Daoy (cell line): ENCODE measurements at regions not wholly inside any gene's neighbourhood (a gene's known extent, or its start where the extent isn't known, plus 50 kb on each side); places are given as distances from the start of the nearest gene placed in this dataset.

Experiments used
- DNase-seq: peaks from one replicate; pipeline ENCODE4 v3.0.0-alpha.2; 2015; ENCODE audit warnings: low read depth

DNA sequence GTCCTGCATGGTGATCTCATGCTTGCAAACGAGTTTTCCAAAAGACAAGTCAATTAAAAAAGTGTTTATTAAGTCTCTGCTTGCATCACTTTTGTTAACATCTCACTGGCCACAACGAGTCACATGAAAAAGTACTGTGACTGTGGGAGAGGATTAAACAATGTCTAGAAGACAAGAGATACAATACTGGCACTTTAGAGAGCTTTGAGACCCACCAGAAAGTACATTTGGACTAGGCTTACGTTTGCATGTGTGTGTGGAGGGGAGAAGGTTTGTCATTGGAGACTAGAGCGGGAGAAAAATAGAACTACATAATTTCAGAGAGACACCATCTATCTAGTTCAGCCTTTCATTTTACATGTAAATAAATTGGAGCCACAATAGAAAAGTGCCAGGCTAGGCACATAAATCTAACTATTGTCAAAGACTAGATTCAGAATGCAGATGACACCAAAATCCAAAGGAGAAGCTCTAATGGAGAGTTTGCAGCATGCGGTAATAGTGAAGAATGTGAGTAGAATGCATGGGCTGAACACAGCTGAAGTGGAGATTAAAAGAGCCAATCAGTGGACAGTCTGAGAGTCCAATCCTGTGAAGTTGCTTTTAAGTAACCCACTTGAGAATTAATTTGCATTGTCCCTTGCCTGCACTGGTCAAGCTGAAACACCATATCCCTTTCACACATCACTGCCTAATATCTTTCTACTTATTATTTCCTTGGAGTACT lies 977.4 kb upstream of the FAT3 start:
- DNase-seq = no peak

DNA sequence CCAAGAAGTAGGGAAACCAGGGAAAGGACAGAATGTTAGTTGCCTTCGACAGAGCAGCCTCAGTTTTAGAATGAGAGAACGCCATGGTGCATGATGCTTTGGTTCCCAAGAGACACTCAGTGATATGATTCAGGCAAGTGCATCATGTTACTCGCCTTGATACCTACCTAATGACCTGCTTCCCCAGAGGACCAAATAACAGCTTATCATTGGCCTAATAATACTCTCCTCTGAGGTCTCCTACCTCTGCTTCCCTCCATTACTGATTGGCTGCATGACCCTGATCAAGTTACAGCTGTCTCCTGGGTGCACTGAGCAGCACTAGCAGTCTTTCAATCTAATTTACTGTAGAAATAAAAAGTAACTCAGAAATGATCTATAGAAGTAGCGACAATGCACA lies 979.7 kb upstream of the FAT3 start:
- no peak for DNase-seq

DNA sequence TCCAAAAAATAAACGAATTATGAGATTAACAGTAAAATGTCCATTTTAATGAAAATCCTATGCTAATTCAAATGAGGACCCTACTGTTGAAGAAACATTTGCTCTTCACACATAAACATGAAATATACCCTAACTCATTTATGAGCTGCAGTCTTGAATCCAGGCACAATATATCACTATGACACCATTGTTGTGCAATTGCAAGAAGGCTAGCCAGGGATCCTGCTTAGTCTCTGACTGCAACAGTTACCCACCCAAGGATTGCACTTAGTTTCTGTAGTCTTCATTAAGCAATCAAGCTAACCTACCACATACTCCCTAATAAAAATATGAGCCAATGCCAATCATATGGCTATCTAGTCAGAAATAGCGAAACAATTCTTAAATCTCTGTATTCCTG lies 981.0 kb upstream of the FAT3 start:
- no peak for DNase-seq

DNA sequence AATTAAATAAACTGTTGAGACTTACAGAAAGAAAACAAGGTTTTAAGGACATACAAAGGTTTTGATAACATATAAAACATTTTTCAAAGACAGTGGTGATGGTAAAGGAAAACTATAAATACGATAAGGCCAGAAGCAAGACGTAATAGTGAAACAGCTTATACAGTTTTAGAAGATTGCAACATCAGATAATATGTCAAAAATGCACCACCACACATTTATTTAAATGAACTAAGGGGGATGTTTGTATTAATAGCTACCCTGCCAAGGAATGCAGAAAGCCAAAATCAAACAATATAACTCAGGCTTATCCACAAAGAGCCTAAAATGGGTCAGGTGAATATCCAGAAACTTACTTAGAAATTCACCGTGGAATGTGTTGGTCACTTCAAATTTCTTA lies 981.6 kb upstream of the FAT3 start:
- DNase-seq = no peak

DNA sequence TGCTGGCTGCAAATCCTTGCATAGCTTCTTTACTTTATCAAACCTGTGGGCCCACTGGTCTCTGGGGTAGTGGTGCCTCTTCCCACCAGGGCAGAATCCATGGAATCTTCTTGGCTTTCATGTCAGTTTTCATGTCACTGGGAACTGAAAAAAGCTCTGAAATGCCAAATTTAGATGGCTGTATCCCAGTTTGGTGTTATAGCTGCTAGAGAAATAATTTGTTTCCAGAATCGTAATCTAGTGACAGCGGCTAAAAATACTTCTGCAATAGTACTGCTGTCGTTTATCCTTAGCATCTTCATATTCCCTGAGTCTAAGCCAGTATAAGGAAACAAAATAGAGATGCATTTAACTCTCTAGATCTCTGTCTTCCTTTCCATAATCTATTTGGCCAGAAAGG lies 983.4 kb upstream of the FAT3 start:
- DNase-seq = no peak

DNA sequence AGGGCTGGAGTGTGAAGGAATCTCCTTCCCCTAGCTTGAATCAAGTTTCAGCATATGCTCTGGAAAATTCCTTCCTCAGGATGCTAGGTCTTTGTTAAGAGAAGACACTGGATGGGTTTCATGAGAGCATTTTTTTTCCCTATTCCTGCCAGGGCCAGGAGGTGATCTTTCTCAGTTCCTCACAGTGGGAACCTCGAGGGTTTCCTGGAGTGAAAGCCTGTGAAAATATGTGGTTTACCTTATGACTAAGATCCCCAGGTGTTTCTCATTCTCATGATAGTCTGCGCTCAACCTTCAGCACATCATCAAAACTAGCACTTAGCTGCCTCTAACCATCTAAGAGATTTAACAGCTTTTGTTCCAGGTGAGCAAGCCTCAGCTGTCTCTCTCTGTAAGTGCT lies 985.3 kb upstream of the FAT3 start:
- DNase-seq = no peak

DNA sequence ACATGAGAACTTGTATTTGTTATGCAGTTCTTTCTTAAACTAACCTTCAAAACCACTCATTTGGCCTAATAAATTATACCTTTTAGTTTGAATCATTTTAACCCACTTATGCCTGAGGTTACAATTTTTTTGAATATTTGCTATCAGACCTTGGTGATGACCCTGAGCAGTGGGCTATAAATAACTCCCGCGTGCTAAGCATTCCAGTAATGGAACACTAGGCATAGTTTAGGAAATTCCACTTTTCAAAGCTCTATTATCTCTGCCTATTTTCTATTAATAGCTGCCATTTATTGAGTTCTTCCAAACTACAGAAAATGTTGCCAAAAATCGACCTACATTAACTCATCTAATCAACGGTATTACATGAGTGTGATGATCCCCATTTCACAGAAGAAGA lies 993.4 kb upstream of the FAT3 start:
- no peak for DNase-seq

DNA sequence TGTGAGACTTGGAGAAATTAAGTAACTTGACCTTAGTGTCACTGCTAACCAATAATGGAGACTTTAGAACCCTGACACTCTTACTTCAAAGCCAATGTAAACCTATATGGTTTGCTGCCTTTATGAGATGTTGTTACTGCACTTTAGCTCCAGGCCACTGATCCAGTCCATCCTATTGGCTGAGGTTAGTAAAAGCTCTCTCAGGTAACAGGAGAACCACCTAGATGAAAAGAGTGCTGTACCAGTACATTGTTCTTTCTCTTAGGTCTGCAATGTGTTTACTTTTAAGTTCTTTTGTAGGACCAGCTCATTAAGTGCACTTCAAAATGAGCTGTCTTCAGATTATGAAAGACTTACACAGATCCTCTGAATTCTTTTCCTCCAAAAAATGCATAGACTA lies 994.0 kb upstream of the FAT3 start:
- DNase-seq = no peak

DNA sequence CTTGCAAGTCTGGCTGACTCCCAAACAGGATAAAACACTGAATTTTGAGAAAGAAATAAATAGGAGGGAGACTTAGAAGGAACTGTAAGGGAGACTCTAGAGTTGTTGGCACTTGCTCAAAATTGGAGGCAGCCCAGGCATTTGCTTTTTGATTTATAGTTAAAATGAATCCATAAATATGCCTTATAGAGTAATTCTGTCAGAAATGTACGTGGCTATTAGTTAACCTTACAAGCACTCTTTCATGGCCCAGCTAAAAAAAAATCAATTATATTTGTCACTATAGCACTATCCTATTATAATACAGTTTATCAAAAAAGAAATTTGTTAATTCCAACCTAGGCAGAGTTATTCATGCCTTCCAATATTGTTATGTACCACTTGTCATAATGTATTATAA lies 1000.0 kb upstream of the CHORDC1 start:
- DNase-seq = no peak

DNA sequence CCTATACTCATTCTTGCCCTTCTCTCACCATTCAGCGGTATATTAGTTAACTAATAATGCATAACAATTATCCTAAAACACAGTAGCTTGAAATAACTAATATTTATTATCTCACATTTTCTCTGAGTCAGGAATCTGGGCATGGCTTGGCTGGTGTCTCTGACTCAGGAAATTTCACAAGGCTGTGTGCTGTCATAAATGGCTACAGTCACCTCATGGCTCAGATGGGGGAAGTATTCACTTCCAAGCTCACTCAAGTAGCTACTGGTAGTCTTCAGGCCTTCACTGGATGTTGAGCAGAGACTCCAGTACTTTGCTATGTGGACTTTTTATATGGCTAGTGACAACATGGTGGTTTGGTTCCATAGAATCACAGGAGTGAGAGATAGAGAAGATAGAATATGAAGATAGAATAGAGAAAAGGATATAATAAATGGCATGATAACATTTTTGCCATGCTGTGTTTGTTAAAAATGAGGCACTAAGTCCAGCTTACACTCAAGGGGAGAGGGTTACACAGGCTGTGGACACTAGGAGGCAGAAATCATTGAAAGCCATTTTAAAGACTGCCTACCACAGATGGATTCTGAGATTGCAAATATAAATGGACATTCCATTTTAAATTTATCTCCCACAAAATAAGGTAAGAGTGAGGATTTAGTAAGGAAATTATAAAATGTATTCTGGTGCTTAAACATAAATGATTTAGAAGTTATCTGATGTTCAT lies 997.8 kb upstream of the CHORDC1 start:
- no peak for DNase-seq

DNA sequence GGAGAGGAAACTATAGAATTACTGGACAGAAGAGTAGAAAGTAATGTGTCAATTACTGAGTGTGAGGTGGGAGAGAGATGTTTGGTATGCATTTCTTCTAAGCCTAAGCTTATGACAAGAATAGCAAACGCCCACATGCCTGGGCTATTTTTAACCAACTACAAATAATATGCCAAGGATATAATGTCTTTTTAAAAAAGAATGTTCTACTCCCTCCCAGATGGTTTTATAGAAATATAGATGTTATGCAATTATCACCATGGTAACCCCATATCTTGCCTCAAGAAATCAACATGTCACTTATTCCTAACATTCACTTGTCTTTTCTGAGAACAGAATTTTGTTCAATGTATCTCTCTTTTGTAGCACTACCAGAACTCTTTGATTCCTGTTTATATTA lies 996.7 kb upstream of the CHORDC1 start:
- DNase-seq = no peak

DNA sequence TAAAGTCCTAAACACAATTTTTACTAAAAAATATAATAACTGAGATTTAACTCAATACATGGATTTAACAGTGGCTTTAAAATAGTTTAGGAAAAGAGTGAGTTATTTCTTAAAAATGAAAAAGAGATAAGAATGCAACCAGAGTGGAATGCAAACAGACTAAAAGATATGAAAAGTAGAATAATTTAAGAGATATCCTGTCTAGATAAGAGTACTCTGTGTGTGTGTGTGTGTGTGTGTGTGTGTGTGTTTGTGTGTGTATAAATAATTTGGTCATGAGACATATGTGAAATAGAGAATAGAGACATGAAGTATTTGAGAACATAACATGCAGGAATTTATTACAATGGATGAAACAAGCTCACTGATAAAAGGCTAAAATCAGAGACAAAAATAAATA lies 986.9 kb upstream of the CHORDC1 start:
- DNase-seq = no peak

DNA sequence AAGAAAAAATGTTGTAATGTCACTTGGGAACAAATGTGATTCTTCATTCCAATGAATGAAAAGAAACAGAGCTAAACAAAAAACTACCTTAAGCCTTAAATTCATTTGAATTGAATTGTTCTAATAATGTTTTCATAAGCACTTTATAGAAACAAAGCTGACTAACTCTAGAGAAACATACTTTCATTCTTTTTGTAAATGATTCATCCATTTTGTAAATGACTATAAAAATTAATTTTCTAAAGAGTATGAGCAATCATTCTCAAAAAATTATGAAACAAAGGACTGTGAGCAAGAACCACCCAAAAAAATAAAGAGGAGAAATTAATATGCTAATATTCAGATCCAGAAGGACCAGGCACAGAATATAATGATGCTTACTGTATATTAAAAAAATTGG lies 986.5 kb upstream of the CHORDC1 start:
- no peak for DNase-seq

DNA sequence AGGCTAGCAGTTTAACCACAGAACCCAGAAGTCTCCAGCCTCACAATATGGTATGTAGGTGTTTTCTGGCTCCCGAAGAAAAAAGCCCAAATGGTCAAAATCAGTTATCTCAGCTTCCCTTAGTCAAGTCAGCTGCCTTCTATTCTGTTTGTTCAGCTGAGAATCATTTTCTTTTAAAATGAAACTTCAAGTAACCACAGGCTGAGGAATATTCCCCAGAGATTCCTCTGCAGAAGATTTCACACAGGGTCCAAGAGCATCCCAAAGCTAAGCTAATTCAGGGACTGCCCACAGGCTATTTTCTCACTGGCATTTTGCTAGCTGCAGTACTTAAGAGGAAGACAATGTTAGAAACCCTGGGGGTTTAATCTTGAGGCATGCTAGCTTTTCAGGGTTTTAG lies 977.0 kb upstream of the CHORDC1 start:
- no peak for DNase-seq

DNA sequence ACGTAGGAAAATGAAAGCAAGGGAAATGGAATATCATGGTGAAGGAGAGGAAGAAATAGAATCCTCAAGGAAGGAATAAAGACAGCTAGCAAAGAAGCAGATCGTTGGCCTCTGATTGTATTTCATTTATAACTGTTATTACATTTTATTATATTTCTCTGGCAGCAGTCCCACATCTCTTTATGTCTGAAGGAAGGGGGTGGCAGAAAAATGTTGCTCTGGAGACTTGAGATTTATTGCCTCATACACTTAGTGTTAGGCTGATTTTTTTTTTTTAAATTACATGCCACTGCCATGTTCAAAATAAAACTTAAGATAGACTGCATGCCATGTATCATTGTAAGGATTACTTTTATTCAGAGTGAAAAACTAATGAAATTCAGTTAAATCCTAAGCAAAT lies 971.7 kb upstream of the CHORDC1 start:
- DNase-seq = no peak

DNA sequence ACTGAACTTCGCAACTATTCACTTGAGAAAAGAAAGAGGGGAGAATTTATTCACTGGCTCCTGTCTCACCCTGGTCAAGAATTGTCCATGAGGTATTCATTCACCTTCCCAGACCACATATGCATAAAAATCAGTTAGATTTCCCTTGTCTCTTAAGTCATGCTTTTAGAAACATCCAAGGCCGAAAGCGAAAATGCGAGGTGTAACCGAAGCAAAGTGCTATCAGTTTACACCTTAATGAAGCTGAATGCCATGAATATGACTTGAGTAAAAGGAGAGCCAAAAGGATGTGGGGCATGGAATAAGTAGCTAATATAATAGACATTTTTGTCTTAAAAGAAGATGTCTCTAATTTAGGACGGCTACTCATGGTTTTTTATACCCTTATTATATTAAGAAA lies 965.6 kb upstream of the CHORDC1 start:
- DNase-seq = no peak

DNA sequence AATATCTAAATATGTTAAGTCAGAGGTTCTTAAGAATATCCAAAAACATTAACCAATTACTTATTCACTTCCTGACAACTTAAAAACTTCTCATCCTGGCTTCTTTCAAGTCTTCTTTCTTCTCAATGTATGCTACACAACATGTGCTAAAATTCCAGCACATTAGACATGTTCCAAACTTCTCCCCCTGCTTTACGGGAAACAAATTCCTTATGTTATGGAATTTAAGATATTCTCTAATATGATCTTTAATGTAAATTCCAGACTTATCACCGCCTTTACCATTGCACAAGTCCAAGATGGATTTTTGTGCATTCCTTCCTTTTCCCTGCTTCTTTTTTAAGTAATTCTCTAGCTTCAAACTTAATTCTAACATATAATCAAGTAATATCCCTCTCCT lies 964.5 kb upstream of the CHORDC1 start:
- DNase-seq = no peak

DNA sequence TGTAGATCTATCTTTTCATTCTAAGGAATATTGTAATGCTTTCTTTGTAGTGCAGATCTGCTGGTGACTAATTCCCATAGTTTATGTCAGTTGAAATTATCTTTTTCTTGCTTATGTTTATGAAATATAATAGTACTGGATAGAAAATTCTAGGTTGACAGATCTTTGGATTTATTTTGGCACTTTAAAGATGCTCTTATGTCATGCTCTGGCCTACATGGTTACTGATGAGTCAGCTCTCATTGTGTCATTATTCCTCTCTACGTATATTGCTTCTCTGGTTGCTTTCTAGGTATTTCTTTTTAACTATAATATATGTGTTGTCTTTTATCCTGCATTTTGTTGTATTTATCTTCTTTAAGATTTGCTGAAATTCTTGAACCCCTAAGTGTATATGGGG lies 955.5 kb upstream of the CHORDC1 start:
- DNase-seq = no peak

DNA sequence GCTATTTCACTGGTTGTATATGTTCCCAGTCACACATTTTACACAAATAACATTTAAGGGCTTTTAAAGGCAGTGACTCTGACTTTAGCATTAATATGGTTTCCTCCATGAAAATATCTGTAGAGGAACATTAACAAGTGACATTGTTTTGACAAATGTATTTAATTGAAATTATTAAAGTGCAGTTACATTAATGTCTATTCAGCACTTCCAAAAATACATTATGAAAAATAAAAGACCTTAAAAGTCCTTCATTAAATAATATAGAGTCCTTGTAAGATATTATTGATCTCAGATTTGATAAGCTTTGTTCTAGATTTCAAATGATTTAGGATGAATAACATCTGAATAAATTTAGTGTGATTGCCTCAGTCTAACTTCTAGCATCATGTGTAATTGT lies 951.9 kb upstream of the CHORDC1 start:
- DNase-seq = no peak

DNA sequence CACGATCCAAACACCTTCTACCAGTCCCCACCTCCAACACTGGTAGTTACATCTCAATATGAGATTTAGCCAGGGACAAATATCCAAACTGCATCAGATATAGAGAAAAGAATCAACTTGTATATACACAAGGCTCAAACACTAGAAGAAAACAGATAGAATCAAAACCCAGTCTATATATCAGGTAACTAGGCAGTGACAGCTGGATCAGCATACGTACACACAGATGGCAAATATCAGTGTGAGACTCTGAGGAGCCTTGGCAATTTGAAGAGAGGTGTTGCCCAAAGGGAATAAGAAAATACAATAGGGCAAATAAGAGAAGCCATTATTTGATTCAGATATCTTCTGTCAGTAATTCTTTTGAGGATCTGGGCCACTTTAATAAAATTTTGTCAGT lies 951.3 kb upstream of the CHORDC1 start:
- no peak for DNase-seq

DNA sequence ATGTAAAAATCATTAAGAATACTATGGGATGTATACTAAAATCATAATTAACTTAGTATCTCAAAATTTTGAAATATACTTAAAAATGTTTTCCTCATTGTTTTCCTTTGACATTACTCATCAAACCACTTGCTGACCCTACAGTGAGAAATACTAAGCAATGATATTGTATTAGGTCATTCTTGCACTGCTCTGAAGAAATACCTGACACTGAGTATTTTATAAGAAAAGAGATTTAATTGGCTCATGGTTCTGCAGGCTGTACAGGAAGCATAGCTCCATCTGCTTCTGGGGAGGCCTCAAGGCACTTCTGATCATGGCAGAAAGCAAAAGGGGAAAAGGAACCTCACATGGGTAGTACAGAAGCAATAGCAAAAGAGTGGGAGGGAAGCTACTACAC lies 950.9 kb upstream of the CHORDC1 start:
- DNase-seq = no peak

DNA sequence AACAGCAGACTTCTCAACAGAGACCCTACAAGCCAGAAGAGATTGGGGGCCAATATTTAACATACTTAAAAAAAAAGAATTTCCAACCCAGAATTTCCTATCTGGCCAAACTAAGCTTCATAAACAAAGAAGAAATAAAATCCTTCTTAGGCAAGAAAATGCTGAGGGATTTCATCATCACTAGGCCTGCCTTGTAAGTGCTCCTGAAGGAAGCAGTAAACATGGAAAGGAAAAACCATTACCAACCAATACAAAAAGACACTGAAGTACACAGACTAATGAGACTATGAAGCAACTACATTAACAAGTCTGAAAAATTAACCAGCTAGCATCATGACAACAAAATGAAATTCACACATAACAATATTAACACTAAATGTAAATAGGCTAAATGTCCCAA lies 947.9 kb upstream of the CHORDC1 start:
- DNase-seq = no peak

DNA sequence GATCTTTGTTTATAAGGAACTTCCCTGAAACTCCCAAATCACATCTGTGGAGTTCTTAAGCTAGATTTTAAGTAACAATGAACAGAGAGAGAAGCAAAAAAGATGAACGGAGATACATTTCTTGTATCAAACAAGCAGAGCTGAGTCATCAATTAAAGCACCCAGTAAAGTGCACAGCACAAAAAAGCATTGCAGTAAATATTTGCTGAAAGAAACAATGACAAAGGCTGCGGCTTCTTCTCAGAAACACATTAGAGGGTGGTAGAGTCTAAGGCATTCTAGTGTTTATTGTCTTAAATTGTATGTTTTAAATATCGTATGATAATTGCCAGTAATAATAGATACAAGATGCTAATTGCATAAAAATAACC lies 941.6 kb upstream of the CHORDC1 start:
- no peak for DNase-seq
